Ascending aorta (tissue), 2 donors: ENCODE measurements at regions not wholly inside any gene's neighbourhood (a gene's known extent, or its start where the extent isn't known, plus 50 kb on each side); places are given as distances from the start of the nearest gene placed in this dataset.

Experiments
- DNase-seq, 2 donors: peaks; one replicate each; pipeline ENCODE4 v3.0.0-alpha.2; 2019; ENCODE audit warnings: low spot score in 2 of 2
- H3K27ac ChIP-seq, 2 donors: fragments of 200-600 bp; sonication (generic); one replicate each; pipeline ENCODE4 v1.5.1; 2016 to 2017; ENCODE audit warnings: mild to moderate bottlenecking in 1 of 2
- H3K27me3 ChIP-seq: fragments of 200-600 bp; sonication (generic); one replicate; pipeline ENCODE4 v1.5.1; 2017
- H3K36me3 ChIP-seq, 2 donors: fragments of 200-600 bp; sonication (generic); one replicate each; pipeline ENCODE4 v1.5.1; 2016
- H3K4me1 ChIP-seq, 2 donors: fragments of 200-600 bp; sonication (generic); one replicate each; pipeline ENCODE4 v1.5.1; 2016 to 2017; ENCODE audit warnings: mild to moderate bottlenecking in 1 of 2
- H3K4me3 ChIP-seq, 2 donors: fragments of 200-600 bp; sonication (generic); one replicate each; pipeline ENCODE4 v1.5.1; 2016 to 2017; ENCODE audit warnings: mild to moderate bottlenecking in 1 of 2
- H3K9me3 ChIP-seq, 2 donors: fragments of 200-600 bp; sonication (generic); one replicate each; pipeline ENCODE4 v1.5.1; 2016
- intact Hi-C: fragments of 100-400 bp; cut with DNase I; formaldehyde crosslinking; loops from one replicate; pipeline ENCODE4 v1.15.1; 2023
- TF ChIP-seq, protein P1 (sequence below), 3 experiments: fragments of 200-600 bp in 2 of 3; fragments of 450-650 bp in 1 of 3; sonication (generic) in 2 of 3; IDR thresholded peaks; one replicate each; pipeline ENCODE4 v1.5.1; 2016 to 2019; ENCODE audit warnings: antibody characterized with exemption in 3 of 3, mild to moderate bottlenecking in 1 of 3, moderate library complexity in 1 of 3

DNA sequence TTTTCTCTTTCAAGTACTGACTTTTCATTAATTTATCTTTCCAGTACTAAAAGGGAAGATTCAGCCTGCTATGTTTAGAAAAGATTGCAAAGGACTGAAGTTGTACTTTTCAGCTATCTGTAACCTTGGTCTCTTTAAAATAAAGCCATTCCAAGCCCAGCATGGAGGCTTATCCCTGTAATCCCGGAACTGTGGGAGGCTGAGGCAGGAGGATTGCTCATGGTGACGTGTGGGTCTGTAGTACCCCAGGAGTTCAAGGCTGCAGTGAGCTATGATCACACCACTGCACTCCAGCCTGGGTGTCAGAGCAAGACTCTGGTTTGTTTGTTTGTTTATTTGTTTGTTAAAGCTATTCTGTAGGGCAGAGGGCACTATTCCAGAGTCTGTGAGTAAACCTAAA is 50.6 kb upstream of the TMEM170B start:
- intact Hi-C loops = no loop called here

DNA sequence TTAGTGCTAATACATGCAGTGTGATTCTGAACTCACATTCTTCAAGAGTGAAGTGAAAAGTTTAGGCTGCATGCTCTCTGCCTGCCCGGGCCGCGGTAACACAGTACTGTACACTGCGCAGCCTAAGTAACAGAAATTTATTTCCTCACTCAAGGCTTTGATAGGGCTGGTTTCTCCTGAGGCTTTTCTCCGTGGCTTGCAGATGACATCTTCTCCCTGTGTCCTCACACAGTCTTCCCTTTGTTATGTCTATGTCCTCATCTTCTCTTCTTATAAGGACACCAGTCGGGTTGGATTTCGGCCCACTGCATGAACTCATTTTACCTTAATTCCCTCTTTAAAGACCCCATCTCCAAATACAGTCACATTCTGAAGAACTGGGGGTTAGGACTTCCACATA is 51.1 kb upstream of the TMEM170B start:
- intact Hi-C loops = no loop called here
- H3K27me3 ChIP-seq = no peaks in the 10 kb centered on the region
- no peak overlapping the region for H3K4me3 ChIP-seq
- H3K27ac ChIP-seq = no peak overlapping the region
- no peaks in the 10 kb centered on the region for H3K9me3 ChIP-seq
- TF ChIP-seq, protein P1, sequence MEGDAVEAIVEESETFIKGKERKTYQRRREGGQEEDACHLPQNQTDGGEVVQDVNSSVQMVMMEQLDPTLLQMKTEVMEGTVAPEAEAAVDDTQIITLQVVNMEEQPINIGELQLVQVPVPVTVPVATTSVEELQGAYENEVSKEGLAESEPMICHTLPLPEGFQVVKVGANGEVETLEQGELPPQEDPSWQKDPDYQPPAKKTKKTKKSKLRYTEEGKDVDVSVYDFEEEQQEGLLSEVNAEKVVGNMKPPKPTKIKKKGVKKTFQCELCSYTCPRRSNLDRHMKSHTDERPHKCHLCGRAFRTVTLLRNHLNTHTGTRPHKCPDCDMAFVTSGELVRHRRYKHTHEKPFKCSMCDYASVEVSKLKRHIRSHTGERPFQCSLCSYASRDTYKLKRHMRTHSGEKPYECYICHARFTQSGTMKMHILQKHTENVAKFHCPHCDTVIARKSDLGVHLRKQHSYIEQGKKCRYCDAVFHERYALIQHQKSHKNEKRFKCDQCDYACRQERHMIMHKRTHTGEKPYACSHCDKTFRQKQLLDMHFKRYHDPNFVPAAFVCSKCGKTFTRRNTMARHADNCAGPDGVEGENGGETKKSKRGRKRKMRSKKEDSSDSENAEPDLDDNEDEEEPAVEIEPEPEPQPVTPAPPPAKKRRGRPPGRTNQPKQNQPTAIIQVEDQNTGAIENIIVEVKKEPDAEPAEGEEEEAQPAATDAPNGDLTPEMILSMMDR (IDR thresholded peaks at IDR 0.05) = no peak
- DNase-seq = no peak
- H3K4me1 ChIP-seq = no peaks in the 10 kb centered on the region
- no peaks in the 10 kb centered on the region for H3K36me3 ChIP-seq

More for the DNA sequence above, 50.6 kb upstream of the TMEM170B start:
- no peak for DNase-seq
- H3K36me3 ChIP-seq = no peaks in the 10 kb centered on the region
- H3K27ac ChIP-seq = no peak overlapping the region
- no peak overlapping the region for H3K4me3 ChIP-seq
- H3K27me3 ChIP-seq = no peaks in the 10 kb centered on the region
- TF ChIP-seq, protein P1 (IDR thresholded peaks at IDR 0.05) = no peak
- no peaks in the 10 kb centered on the region for H3K9me3 ChIP-seq
- H3K4me1 ChIP-seq = no peaks in the 10 kb centered on the region

DNA sequence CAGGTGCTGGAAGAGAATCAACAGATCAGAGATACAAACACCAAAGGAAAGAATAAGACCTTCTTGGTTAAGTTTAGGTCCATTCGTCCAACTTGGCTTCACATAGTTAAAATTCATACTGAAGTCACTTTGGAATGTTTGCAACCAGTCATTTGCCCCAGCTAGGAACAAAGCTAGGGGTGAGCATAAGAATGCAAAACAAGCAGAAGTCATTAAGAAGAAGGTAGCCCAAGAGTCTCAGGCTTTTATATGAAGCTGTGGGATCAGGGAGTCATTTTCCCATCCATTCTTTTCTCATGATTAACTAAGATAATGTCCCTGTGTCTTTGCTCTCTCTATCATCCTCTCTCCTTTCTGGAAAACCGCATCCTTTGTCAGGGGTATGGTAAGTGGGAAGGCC is 51.5 kb upstream of the TMEM170B start:
- DNase-seq = no peak
- Histone ChIP-seq H3K4me3 (no peak overlapping the region), H3K9me3 (no peaks in the 10 kb centered on the region), H3K27ac (no peak overlapping the region), H3K4me1 (no peaks in the 10 kb centered on the region), H3K36me3 (no peaks in the 10 kb centered on the region), H3K27me3 (no peaks in the 10 kb centered on the region)
- TF ChIP-seq, protein P1 (IDR thresholded peaks at IDR 0.05) = no peak
- intact Hi-C loops = no loop called here

DNA sequence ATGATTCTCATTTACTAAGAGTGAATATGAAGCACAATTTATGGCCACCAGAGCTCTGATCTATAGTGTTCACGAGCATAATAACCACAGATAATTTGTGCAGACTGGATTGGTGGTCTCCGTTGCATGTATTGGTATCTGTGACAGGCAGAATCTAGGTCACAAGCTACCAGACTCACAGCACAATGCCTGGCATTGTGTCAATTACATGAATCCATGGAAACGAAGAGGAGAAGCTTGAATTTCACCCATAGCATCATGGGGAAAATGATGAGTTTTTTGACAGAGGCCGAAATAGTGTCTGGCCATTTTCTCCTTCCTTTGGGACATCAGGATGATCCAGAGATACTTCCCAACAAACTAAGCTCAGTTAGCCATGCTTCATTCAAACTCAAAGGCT is 52.3 kb upstream of the TMEM170B start:
- no peaks in the 10 kb centered on the region for H3K36me3 ChIP-seq
- no peak overlapping the region for H3K27ac ChIP-seq
- H3K4me3 ChIP-seq = no peak overlapping the region
- TF ChIP-seq, protein P1 (IDR thresholded peaks at IDR 0.05) = no peak
- H3K9me3 ChIP-seq = no peaks in the 10 kb centered on the region
- intact Hi-C loops = no loop called here
- DNase-seq = no peak
- H3K27me3 ChIP-seq = no peaks in the 10 kb centered on the region
- no peaks in the 10 kb centered on the region for H3K4me1 ChIP-seq

DNA sequence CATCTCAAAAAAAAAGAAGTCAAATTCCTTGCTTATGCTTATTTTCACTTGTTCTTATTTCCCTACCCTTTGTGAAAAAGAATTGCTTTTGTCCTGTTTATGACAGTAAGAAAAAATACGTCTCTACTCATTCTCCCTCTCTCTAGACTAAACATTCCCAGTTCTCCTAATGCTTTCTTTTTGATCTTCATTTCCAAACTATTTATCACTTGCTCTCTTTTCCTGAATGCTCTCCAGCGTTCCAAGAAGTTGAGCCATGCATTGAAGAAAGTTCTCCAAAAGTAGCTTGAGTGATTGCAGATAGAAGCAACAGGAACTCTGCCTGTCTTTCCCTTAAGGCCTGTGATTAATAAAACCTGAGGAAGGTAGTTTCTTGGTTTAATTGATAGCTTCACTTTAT is 53.1 kb upstream of the TMEM170B start:
- Histone ChIP-seq H3K4me1 (no peaks in the 10 kb centered on the region), H3K36me3 (no peaks in the 10 kb centered on the region), H3K27me3 (no peaks in the 10 kb centered on the region), H3K27ac (no peak overlapping the region), H3K9me3 (no peaks in the 10 kb centered on the region), H3K4me3 (no peak overlapping the region)
- intact Hi-C loops = no loop called here
- TF ChIP-seq, protein P1 (IDR thresholded peaks at IDR 0.05) = no peak
- no peak for DNase-seq

DNA sequence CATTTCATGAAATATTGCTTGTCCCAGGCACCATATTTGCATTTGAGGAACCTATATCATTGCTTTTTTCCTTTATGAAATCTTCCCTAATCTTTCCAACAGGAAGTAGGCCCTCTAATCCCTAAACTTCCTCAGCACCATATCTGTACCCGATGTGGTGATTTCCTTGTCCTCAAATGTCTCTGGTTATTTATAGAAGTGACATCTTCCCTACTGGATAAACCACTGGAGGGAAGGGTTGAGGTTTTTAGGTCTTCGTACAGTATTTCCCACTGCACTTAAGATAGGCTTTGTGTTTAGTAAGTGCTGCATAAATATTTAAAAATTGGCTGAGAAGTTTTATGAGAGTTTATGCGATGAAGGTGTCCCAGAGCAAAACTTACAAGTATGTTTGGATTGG is 54.9 kb upstream of the TMEM170B start:
- intact Hi-C loops = no loop called here
- DNase-seq = no peak
- Histone ChIP-seq H3K27ac (no peak overlapping the region), H3K36me3 (no peaks in the 10 kb centered on the region), H3K4me1 (no peaks in the 10 kb centered on the region), H3K4me3 (no peak overlapping the region), H3K9me3 (no peaks in the 10 kb centered on the region), H3K27me3 (no peaks in the 10 kb centered on the region)
- TF ChIP-seq, protein P1 (IDR thresholded peaks at IDR 0.05) = no peak
